ENCODE measurements at regions not wholly inside any gene's neighbourhood (a gene's known extent, or its start where the extent isn't known, plus 50 kb on each side); places are given as distances from the start of the nearest gene placed in this dataset.

DNA sequence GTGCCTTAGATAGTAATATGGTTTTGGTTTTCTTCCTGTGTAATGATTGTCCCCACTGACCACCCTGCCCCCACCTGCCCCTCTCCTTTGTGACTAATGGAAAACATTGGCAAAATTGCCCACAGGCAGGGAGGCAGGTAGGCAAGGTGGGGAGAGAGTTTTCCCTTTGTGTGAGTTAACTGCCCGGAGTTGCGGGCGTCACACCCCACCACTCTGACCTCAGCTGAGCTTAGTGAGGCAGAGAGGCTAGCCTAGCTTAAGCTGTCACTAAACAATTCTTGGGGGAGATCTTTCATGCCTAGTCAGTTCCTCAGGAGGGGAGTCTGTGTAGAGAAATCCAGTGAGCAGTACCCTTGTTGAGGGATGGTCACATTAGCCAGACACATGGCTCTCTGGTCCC, 245.3 kb downstream of the BCOR start:
- no peak for TF ChIP-seq POLR2A (IDR thresholded peaks at IDR 0.05; ENCODE audit: low read depth, low read length)
- no peak for TF ChIP-seq POLR2AphosphoS5 (IDR thresholded peaks at IDR 0.05; ENCODE audit: low read depth, low read length)
- TF ChIP-seq TAF1 (IDR thresholded peaks at IDR 0.05; ENCODE audit: borderline replicate concordance, low read depth, low read length) = no peak

Data from GM12892 (cell line).